ENCODE measurements at regions not wholly inside any gene's neighbourhood (a gene's known extent, or its start where the extent isn't known, plus 50 kb on each side); places are given as distances from the start of the nearest gene placed in this dataset.
A peak's percentile ranks its signal among the peaks of the same experiment; 100 is the strongest.
"Not testable (repeated sequence)": the region's sequence is repeated elsewhere in the genome, so short reads cannot be mapped to it uniquely, and the experiment has no call there.

DNA sequence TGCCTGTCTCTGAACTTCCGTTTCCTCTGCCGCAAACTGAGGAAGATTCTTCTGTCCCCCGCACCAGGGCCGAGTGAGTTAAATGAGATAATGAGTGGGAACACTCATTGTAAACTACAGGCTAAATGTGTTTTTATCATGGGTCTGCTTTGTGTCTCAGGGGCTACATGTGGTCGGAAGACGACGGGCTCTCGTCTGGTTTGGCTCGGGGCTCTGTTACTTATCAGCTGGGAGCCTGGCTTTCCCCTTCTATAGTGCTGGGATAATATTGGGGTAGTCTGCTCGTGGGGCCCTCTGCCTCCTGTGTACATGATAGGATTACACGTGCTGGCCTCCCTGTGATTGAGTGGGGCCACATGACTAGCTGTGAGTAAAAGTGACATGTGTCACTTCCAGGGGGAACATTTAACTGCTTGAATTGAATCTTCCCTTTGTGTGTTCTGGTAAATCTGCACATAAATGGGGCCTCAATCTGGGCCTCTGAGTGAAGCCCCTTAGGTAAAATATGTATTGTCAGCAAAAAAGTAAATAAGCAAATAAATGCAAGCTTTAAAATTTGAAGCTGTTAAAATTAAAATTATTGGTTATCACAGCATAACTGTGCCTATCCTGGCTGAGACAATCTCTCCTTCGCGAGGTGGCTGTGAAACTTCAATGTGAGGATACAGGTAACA is 86.9 kb upstream of the SH3PXD2B start:
- Histone ChIP-seq H3K4me3 (no peak overlapping the region), H3K4me2 (no peak overlapping the region), H4K20me1 (no peaks in the 10 kb centered on the region), H3K9me3 (no peaks in the 10 kb centered on the region), H3K36me3 (no peaks in the 10 kb centered on the region), H3K4me1 (peaks cover 16% of the 10 kb centered on the region), H3K27me3 (no peaks in the 10 kb centered on the region), H3K27ac (peak overlapping the region; percentile 7; the same call in 1 of the 2 replicates), H3K9ac (no peak overlapping the region)
- no peak for TF ChIP-seq Cebpa-rat (IDR thresholded peaks at IDR 0.05)

GRCh38 chr5:172540099-172540870 is 86.0 kb upstream of the SH3PXD2B start:
- H3K4me1 ChIP-seq: peaks cover 16% of the 10 kb centered on the region
- no peak overlapping the region for H3K9ac ChIP-seq
- H4K20me1 ChIP-seq: no peaks in the 10 kb centered on the region
- no peak for TF ChIP-seq Cebpa-rat (IDR thresholded peaks at IDR 0.05)
- no peaks in the 10 kb centered on the region for H3K27me3 ChIP-seq
- H3K4me3 ChIP-seq: no peak overlapping the region
- no peaks in the 10 kb centered on the region for H3K9me3 ChIP-seq
- no peaks in the 10 kb centered on the region for H3K36me3 ChIP-seq
- no peak overlapping the region for H3K4me2 ChIP-seq
- H3K27ac ChIP-seq: no peak overlapping the region

DNA sequence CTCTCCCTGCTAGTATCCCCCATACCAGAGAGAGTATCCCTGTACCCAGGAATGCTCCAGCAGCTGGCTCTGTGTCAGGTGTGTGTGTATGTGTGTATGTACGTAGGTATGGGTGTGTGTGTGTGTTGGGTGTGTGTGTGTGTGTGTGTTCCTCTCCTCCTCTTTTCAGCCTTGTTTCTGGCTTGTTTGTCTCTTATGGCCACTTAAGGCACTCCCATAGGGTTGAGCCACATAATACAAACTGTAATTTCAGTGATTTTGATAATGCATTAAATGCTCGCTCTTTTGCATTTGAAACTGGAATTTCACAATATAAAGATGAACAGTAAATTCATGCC is 80.8 kb upstream of the SH3PXD2B start:
- H3K4me3 ChIP-seq: no peak overlapping the region
- no peak for TF ChIP-seq Cebpa-rat (IDR thresholded peaks at IDR 0.05)
- peaks cover 14% of the 10 kb centered on the region for H3K4me1 ChIP-seq
- no peaks in the 10 kb centered on the region for H3K27me3 ChIP-seq
- H3K36me3 ChIP-seq: no peaks in the 10 kb centered on the region
- H3K4me2 ChIP-seq: no peak overlapping the region
- H3K27ac ChIP-seq: no peak overlapping the region
- no peaks in the 10 kb centered on the region for H3K9me3 ChIP-seq
- no peak overlapping the region for H3K9ac ChIP-seq
- no peaks in the 10 kb centered on the region for H4K20me1 ChIP-seq

- no peak overlapping the region for H3K4me2 ChIP-seq
- no peaks in the 10 kb centered on the region for H3K27me3 ChIP-seq
- no peaks in the 10 kb centered on the region for H3K36me3 ChIP-seq
- no peak overlapping the region for H3K4me3 ChIP-seq
- peaks cover 14% of the 10 kb centered on the region for H3K4me1 ChIP-seq
- H3K9ac ChIP-seq: no peak overlapping the region
- H4K20me1 ChIP-seq: no peaks in the 10 kb centered on the region
- H3K27ac ChIP-seq: no peak overlapping the region
- no peak for TF ChIP-seq Cebpa-rat (IDR thresholded peaks at IDR 0.05)
- no peaks in the 10 kb centered on the region; the same call in 1 of the 2 replicates for H3K9me3 ChIP-seq
Observed at GRCh38 chr5:172534229-172535107, 80.1 kb upstream of the SH3PXD2B start.

- Histone ChIP-seq H3K4me3 (no peak overlapping the region), H3K36me3 (no peaks in the 10 kb centered on the region), H3K9ac (no peak overlapping the region), H3K27me3 (no peaks in the 10 kb centered on the region), H3K4me2 (no peak overlapping the region), H3K27ac (no peak overlapping the region), H3K9me3 (no peaks in the 10 kb centered on the region; the same call in 1 of the 2 replicates), H4K20me1 (no peaks in the 10 kb centered on the region), H3K4me1 (peaks cover 14% of the 10 kb centered on the region)
- TF ChIP-seq Cebpa-rat (IDR thresholded peaks at IDR 0.05): no peak
Observed at GRCh38 chr5:172533399-172534228, 79.3 kb upstream of the SH3PXD2B start.

GRCh38 chr5:172533058-172533398 is 78.7 kb upstream of the SH3PXD2B start:
- H3K4me1 ChIP-seq: peaks cover 16% of the 10 kb centered on the region
- H3K27me3 ChIP-seq: no peaks in the 10 kb centered on the region
- no peak overlapping the region for H3K27ac ChIP-seq
- no peaks in the 10 kb centered on the region for H3K36me3 ChIP-seq
- TF ChIP-seq Cebpa-rat (IDR thresholded peaks at IDR 0.05): no peak
- H3K4me2 ChIP-seq: no peak overlapping the region
- no peaks in the 10 kb centered on the region for H4K20me1 ChIP-seq
- H3K9ac ChIP-seq: no peak overlapping the region
- no peaks in the 10 kb centered on the region; the same call in 1 of the 2 replicates for H3K9me3 ChIP-seq
- H3K4me3 ChIP-seq: no peak overlapping the region

GRCh38 chr5:172532439-172532838 is 78.1 kb upstream of the SH3PXD2B start:
- H3K36me3 ChIP-seq, H3K27ac ChIP-seq, H4K20me1 ChIP-seq: not testable (repeated sequence)

GRCh38 chr5:172531704-172532026 is 77.3 kb upstream of the SH3PXD2B start:
- H3K36me3 ChIP-seq: no peaks in the 10 kb centered on the region
- H3K4me2 ChIP-seq: no peak overlapping the region
- no peak overlapping the region for H3K4me3 ChIP-seq
- no peaks in the 10 kb centered on the region for H3K27me3 ChIP-seq
- H3K27ac ChIP-seq: no peak overlapping the region
- no peak overlapping the region for H3K9ac ChIP-seq
- TF ChIP-seq Cebpa-rat (IDR thresholded peaks at IDR 0.05): no peak
- peaks cover 24% of the 10 kb centered on the region for H3K4me1 ChIP-seq
- no peaks in the 10 kb centered on the region for H4K20me1 ChIP-seq
- H3K9me3 ChIP-seq: no peaks in the 10 kb centered on the region; the same call in 1 of the 2 replicates

More at GRCh38 chr5:172532439-172532838, 78.1 kb upstream of the SH3PXD2B start:
- H3K4me1 ChIP-seq: peaks cover 22% of the 10 kb centered on the region
- not testable (repeated sequence) for H3K4me3 ChIP-seq, H3K4me2 ChIP-seq, H3K9me3 ChIP-seq, H3K9ac ChIP-seq, H3K27me3 ChIP-seq

All from BLaER1 (cell line).